ENCODE measurements at regions not wholly inside any gene's neighbourhood (a gene's known extent, or its start where the extent isn't known, plus 50 kb on each side); places are given as distances from the start of the nearest gene placed in this dataset.

DNA sequence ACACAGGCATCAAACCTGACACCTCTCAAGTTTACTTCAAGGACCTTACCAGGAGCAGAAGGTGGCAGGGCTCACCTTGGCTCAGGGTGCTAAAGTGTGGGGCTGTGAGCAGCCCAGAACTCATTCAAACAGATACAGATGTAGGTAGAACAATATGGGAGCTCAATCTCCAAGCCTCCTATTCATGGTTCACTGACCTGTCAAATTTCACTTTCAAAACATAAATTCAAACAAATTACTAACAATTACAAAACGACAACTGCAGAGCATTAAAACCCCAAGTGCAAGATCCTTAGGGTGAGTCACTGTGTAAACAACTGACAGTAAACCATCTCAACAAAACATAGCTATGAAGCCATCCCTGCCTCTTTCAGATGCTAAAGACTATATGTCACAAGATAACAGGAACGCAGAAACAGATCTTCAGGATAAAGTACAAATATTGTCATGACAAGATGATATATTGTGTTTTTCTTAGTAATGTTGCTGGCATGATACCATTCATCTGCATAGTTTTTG lies 303.5 kb upstream of the ANO3 start:
- DNase-seq (ENCODE audit: low read depth), result no peak

DNA sequence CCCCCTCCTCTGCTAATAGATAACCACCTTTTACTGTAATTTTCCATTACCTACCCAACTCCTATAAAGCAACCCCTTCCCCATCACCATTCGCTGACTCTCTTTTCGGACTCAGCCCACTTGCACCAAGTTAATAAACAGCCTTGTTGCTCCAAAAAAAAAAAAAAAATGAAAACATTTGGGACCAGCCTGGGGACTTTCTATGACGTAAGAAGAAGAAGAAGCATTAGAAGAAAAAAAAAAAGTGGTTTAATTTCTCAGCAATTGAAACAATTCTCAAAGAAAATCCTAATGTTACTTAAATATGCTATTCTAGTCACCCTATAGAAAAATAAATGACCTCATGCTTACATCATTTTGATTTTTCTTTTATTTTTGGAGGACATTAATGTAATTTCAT lies 301.5 kb upstream of the ANO3 start:
- DNase-seq (ENCODE audit: low read depth), result no peak

- DNase-seq (ENCODE audit: low read depth), result no peak
Observed at GRCh38 chr11:26032241-26032640, 299.7 kb upstream of the ANO3 start.

GRCh38 chr11:26035696-26036095 lies 296.2 kb upstream of the ANO3 start:
- DNase-seq (ENCODE audit: low read depth), result no peak

DNA sequence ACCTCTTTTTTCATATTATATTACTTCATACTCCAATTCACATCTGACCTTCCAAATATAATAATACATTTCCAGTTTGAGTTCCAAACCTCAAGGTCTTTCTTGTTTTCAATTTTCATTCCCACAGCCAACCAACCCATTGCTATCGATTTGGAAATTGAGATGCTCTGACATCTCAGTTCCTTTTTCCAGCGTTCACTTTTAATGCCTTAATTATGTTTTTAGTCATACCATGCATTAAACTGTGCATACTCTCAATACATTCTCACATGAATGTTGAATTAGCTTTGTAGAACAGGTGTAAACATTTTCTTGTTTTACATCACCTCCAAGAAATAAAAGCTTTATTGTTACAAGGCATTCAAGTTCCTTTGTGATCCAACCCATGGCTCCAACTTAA lies 294.2 kb upstream of the ANO3 start:
- no peak for DNase-seq (ENCODE audit: low read depth)

GRCh38 chr11:26040339-26040738 lies 291.6 kb upstream of the ANO3 start:
- no peak for DNase-seq (ENCODE audit: low read depth)

DNA sequence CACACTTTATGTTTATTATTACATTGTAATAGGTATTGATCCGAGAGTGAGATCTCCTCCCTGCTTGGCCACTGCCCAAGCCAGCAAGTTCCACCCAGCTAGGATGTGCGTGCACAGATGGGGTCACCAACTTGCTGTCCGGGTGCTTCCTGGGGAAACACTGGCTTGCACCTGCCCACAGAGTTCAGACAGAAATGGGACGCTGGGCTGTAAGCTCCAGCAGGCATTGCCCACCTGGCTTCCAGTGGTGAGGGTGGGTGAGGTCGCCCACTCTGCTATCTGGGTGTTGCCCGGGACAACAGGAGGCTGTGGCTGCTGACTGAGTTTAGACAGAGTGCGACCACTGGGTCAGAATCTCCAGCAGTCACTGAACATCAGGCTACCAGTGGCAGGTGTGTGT lies 289.8 kb upstream of the ANO3 start:
- no peak for DNase-seq (ENCODE audit: low read depth)

GRCh38 chr11:26043665-26044064 lies 288.3 kb upstream of the ANO3 start:
- no peak for DNase-seq (ENCODE audit: low read depth)

GRCh38 chr11:26044389-26044788 lies 287.5 kb upstream of the ANO3 start:
- DNase-seq (ENCODE audit: low read depth), result no peak

DNA sequence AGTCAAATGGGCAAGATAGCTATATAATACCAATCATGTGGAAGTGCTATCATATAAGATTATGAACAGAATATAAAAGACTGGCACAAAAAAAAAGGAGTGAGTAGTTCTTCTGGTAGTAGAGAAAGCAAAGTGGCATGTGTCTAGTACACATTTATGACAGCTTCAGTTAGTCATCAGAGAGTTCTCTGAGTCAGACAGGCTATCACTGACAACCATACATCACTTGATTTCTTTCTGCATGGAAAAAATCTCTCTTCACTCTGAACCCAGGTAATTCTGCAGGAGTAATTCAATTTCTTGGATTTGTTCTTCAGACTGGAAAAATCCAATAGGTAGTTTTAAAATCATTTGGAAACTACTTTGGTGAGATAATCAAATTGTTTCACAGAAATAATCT lies 286.8 kb upstream of the ANO3 start:
- no peak for DNase-seq (ENCODE audit: low read depth)

GRCh38 chr11:26048271-26048670 lies 283.7 kb upstream of the ANO3 start:
- DNase-seq (ENCODE audit: low read depth), result no peak

- no peak for DNase-seq (ENCODE audit: low read depth)
Observed at GRCh38 chr11:26053966-26054365, 278.0 kb upstream of the ANO3 start.

- no peak for DNase-seq (ENCODE audit: low read depth)
Observed at GRCh38 chr11:26062660-26063059, 269.3 kb upstream of the ANO3 start.

GRCh38 chr11:26063915-26064314 lies 268.0 kb upstream of the ANO3 start:
- DNase-seq (ENCODE audit: low read depth), result no peak

DNA sequence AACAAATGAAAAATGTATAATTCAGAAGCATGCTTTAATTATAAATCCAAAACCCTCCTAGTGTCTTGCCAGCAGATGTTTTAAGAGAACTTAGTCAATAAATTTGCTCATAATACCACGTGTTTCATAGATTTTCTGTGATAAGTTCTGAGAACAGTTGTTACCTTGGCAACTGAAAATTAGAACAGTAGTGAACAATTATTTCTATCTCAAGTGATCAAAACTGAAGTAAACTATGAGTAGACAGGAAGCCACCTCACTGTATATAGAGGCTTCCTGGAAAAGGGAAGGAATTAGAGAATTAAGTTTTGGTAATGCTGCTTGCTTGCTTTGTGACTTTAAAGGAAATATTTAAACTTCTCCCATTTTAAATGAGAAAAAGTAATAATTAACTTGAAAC lies 266.0 kb upstream of the ANO3 start:
- DNase-seq (ENCODE audit: low read depth), result no peak

DNA sequence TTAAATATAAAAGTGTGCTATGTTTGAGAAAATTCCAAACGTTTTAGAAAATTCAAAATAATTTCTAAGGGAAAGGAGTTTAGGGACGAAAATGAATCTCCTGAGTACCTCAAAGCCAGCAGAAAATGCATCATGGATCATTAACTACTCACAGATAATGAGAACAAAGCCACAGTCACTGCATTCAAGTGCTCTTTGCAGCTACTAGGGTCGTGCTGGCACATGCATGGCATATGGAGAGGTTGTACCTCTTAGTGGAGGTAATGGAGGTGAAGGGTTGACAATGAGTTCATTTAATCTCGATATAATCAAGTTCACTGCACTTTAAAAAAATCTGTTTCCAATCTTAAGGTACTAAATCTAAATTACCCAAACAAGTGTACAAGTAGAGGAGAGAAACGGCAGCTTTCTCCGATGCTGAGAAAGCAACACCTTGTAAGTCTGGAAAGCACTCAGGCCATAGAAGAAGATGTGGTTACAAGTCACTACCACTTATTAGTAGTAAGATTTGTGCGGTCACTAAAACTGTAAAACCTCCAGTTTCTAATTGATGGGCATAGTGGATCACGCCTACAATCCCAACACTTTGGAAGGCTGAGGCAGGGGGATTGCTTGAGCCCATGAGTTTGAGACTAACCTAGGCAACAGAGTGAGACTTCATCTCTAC lies 261.1 kb upstream of the ANO3 start:
- no peak for DNase-seq (ENCODE audit: low read depth)

DNA sequence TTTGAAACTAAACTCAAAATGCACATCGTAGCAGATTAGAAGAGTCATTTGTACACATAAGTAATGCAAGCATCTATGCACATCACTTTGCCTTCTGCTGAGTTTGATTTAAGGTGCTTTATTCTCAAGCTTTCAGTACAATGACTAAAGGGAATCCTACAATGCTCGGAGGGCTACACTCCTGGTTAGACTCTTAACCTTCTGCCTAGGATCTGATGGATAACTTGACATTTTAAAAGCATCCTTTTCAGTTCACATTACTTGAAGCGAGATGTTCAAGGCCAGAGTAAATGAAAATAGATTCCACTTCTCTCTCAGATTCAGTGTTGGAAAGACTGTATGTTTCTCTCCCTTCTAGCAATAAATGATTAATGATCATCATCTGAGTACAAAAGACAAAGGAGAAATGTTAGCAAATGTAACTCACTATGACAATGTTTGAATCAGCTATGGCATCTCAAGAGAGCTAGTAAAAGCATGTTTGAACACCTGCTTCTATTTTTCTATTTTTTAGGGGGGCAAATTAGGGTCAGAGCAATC lies 259.2 kb upstream of the ANO3 start:
- no peak for DNase-seq (ENCODE audit: low read depth)

GRCh38 chr11:26073646-26074045 lies 258.3 kb upstream of the ANO3 start:
- DNase-seq (ENCODE audit: low read depth), result no peak

- DNase-seq (ENCODE audit: low read depth), result no peak
Observed at GRCh38 chr11:26076233-26076990, 255.5 kb upstream of the ANO3 start.

GRCh38 chr11:26078231-26078821 lies 253.6 kb upstream of the ANO3 start:
- DNase-seq (ENCODE audit: low read depth), result no peak

GRCh38 chr11:26084313-26084712 lies 247.6 kb upstream of the ANO3 start:
- no peak for DNase-seq (ENCODE audit: low read depth)

GRCh38 chr11:26086028-26086427 lies 245.9 kb upstream of the ANO3 start:
- DNase-seq (ENCODE audit: low read depth), result no peak
